OCI-LY7 (cell line): ENCODE measurements at regions not wholly inside any gene's neighbourhood (a gene's known extent, or its start where the extent isn't known, plus 50 kb on each side); places are given as distances from the start of the nearest gene placed in this dataset.
"Not testable (repeated sequence)": the region's sequence is repeated elsewhere in the genome, so short reads cannot be mapped to it uniquely, and the experiment has no call there.

ENCODE experiments used
- BruUV-seq: library from RNA; stranded (reverse); fragments of 400-500 nt; replicated peaks from 2 replicates; lab custom pipeline; 2021; lab: Mats Ljungman, UMichigan
- CTCF ChIA-PET: fragments of 300-600 bp; sonication (Branson Sonifier 250); formaldehyde crosslinking; loops from one replicate; lab custom pipeline; 2022; ENCODE audit warnings: antibody characterized with exemption; ENCODE audit not compliant: unreplicated experiment; lab: Charles Lee
- POLR2A ChIA-PET: fragments of 300-600 bp; sonication (Branson Sonifier 250); formaldehyde crosslinking; loops from one replicate; lab custom pipeline; 2022; ENCODE audit warnings: antibody characterized with exemption; lab: Charles Lee
- DNase-seq: peaks from one replicate; pipeline ENCODE4 v3.0.0-alpha.2; 2015; ENCODE audit warnings: low spot score
- H2AFZ ChIP-seq: fragments of 200-600 bp; sonication (generic), shearing (Covaris generic); 2 replicates; pipeline ENCODE4 v1.6.1; 2014; ENCODE audit warnings: mild to moderate bottlenecking, antibody characterized with exemption, low read length, moderate library complexity
- H3K27ac ChIP-seq: fragments of 200-600 bp; sonication (generic); 2 replicates; pipeline ENCODE4 v1.5.1; 2014; ENCODE audit warnings: mixed run types, low read depth, mild to moderate bottlenecking, moderate library complexity, low read length, inconsistent platforms; ENCODE audit not compliant: poor library complexity, severe bottlenecking
- H3K36me3 ChIP-seq: fragments of 200-600 bp; sonication (generic); 2 replicates; pipeline ENCODE4 v1.6.1; 2014; ENCODE audit warnings: mild to moderate bottlenecking, antibody characterized with exemption, low read length, moderate library complexity, mixed read lengths; ENCODE audit not compliant: insufficient read depth
- H3K4me1 ChIP-seq: fragments of 200-600 bp; sonication (generic); 2 replicates; pipeline ENCODE4 v1.5.1; 2014; ENCODE audit warnings: mild to moderate bottlenecking, low read length; ENCODE audit not compliant: insufficient read depth, poor library complexity, severe bottlenecking
- H3K4me2 ChIP-seq: fragments of 200-600 bp; sonication (generic); 2 replicates; pipeline ENCODE4 v1.6.1; 2014; ENCODE audit warnings: mild to moderate bottlenecking, low read length
- H3K4me3 ChIP-seq: fragments of 200-600 bp; sonication (generic); 2 replicates; pipeline ENCODE4 v1.5.1; 2014; ENCODE audit warnings: mild to moderate bottlenecking, low read depth, low read length; ENCODE audit not compliant: poor library complexity, severe bottlenecking
- H3K79me2 ChIP-seq: fragments of 200-600 bp; sonication (generic); 2 replicates; pipeline ENCODE4 v1.6.1; 2016; ENCODE audit warnings: low read depth, mild to moderate bottlenecking, low read length, moderate library complexity, mixed read lengths; ENCODE audit not compliant: insufficient read depth
- H3K9me2 ChIP-seq: fragments of 200-600 bp; sonication (generic); 2 replicates; pipeline ENCODE4 v1.6.1; 2016; ENCODE audit warnings: mild to moderate bottlenecking, low read length, mixed read lengths; ENCODE audit not compliant: insufficient read depth
- H3K9me3 ChIP-seq: fragments of 200-600 bp; sonication (generic); 2 replicates; pipeline ENCODE4 v1.6.1; 2014; ENCODE audit warnings: mild to moderate bottlenecking, mixed run types, low read length, mixed read lengths
- H4K20me1 ChIP-seq: fragments of 200-600 bp; sonication (generic); 2 replicates; pipeline ENCODE4 v1.6.1; 2014; ENCODE audit warnings: mild to moderate bottlenecking, antibody characterized with exemption, low read length, moderate library complexity, mixed read lengths; ENCODE audit not compliant: insufficient read depth
- intact Hi-C: fragments of 100-400 bp; cut with micrococcal nuclease; formaldehyde crosslinking; loops from one replicate; pipeline ENCODE4 v1.10.0; 2022; ENCODE audit not compliant: unreplicated experiment

- H3K4me1 ChIP-seq, H3K36me3 ChIP-seq, H4K20me1 ChIP-seq, H3K9me3 ChIP-seq, H2AFZ ChIP-seq, CTCF ChIA-PET, BruUV-seq, H3K27ac ChIP-seq, intact Hi-C loops, H3K9me2 ChIP-seq, H3K4me2 ChIP-seq, H3K79me2 ChIP-seq, POLR2A ChIA-PET, DNase-seq, H3K4me3 ChIP-seq: not testable (repeated sequence)
Measured at GRCh38 chr3:198145231-198145784, 185.3 kb downstream of the LMLN start.

- intact Hi-C loops, H3K4me1 ChIP-seq, H3K4me2 ChIP-seq, H3K79me2 ChIP-seq, H4K20me1 ChIP-seq, H3K9me3 ChIP-seq, H3K4me3 ChIP-seq, H2AFZ ChIP-seq, H3K9me2 ChIP-seq, H3K27ac ChIP-seq, BruUV-seq, CTCF ChIA-PET, DNase-seq, H3K36me3 ChIP-seq, POLR2A ChIA-PET: not testable (repeated sequence)
Measured at GRCh38 chr3:198146070-198146469, 186.1 kb downstream of the LMLN start.

- intact Hi-C loops, H3K4me2 ChIP-seq, H3K4me1 ChIP-seq, H3K27ac ChIP-seq, H3K9me2 ChIP-seq, H4K20me1 ChIP-seq, H3K9me3 ChIP-seq, H3K36me3 ChIP-seq, POLR2A ChIA-PET, BruUV-seq, H3K79me2 ChIP-seq, H3K4me3 ChIP-seq, DNase-seq, H2AFZ ChIP-seq, CTCF ChIA-PET: not testable (repeated sequence)
Measured at GRCh38 chr3:198146559-198147164, 186.6 kb downstream of the LMLN start.

GRCh38 chr3:198147213-198147612 is 187.2 kb downstream of the LMLN start:
- H3K4me1 ChIP-seq, H3K79me2 ChIP-seq, BruUV-seq, POLR2A ChIA-PET, H3K9me3 ChIP-seq, CTCF ChIA-PET, H3K4me2 ChIP-seq, intact Hi-C loops, H4K20me1 ChIP-seq, H3K4me3 ChIP-seq, H3K9me2 ChIP-seq, H3K27ac ChIP-seq, H2AFZ ChIP-seq, DNase-seq, H3K36me3 ChIP-seq: not testable (repeated sequence)

- POLR2A ChIA-PET = not testable (repeated sequence)
Measured at GRCh38 chr3:198147993-198148392, 188.0 kb downstream of the LMLN start.

GRCh38 chr3:198149904-198150303 is 189.9 kb downstream of the LMLN start:
- BruUV-seq, H3K4me3 ChIP-seq, H3K36me3 ChIP-seq, H3K9me2 ChIP-seq, POLR2A ChIA-PET, H4K20me1 ChIP-seq, H2AFZ ChIP-seq, H3K4me2 ChIP-seq, H3K9me3 ChIP-seq, CTCF ChIA-PET, intact Hi-C loops, H3K27ac ChIP-seq, H3K79me2 ChIP-seq, DNase-seq, H3K4me1 ChIP-seq: not testable (repeated sequence)

More at GRCh38 chr3:198147993-198148392, 188.0 kb downstream of the LMLN start:
- H3K9me3 ChIP-seq, H3K9me2 ChIP-seq, H3K4me3 ChIP-seq, H3K36me3 ChIP-seq, H3K4me2 ChIP-seq, CTCF ChIA-PET, BruUV-seq, H3K4me1 ChIP-seq, H4K20me1 ChIP-seq, H3K27ac ChIP-seq, intact Hi-C loops, H3K79me2 ChIP-seq, DNase-seq, H2AFZ ChIP-seq: not testable (repeated sequence)
